ENCODE measurements at regions not wholly inside any gene's neighbourhood (a gene's known extent, or its start where the extent isn't known, plus 50 kb on each side); places are given as distances from the start of the nearest gene placed in this dataset.

DNA sequence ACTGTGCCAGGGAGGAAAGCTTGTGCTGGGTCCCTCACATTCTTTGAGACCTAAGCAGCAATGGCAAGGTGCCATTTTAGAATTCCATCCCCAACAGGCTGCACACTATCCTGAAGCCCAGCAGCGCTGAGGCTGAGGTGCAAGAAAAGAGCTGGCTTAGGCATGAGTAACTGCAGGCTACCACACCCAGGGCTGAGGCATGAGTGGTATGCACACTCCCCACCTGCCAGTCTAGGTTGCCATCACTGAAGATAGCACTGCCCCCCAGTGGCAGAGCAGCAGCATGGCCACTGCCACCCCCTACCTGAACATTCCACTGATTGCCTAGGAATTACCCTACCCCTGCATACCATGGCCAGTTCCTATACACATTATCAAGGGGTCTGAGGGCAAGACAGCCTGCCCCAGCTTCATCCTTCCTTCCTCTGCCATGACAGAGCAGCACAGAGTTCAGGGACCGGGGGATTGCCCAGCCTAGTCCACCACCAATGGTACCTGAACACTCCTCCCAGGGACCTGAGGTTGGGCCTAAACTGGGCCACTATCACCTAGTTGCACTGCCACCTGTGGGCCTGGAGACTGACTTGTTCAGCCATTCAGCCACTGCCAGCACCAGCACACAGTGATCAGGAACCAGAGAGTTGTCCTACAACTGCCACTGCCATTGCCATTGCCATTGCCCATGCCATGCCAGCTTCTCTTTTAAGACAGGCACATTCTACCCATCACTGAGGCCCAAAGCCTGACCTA lies 129.8 kb downstream of the SATB1 start:
- ChIA-PET POLR2A (no interaction called here), CTCF (no interaction called here)
- Mint-ChIP-seq H3K4me3 (no peak overlapping the region), H3K9me3 (peaks cover 4% of the 10 kb centered on the region), H3K27me3 (peaks cover 9% of the 10 kb centered on the region), H3K36me3 (ENCODE audit: low read depth) (no peaks in the 10 kb centered on the region), H3K27ac (no peak overlapping the region), H3K4me1 (no peaks in the 10 kb centered on the region)
- DNase-seq: peak; percentile 32

- H3K9me3 Mint-ChIP-seq: no peaks in the 10 kb centered on the region
- H3K4me3 Mint-ChIP-seq: no peak overlapping the region
- POLR2A ChIA-PET: no interaction called here
- no peaks in the 10 kb centered on the region for H3K4me1 Mint-ChIP-seq
- H3K27ac Mint-ChIP-seq: no peak overlapping the region
- DNase-seq: no peak
- H3K27me3 Mint-ChIP-seq: peaks cover 7% of the 10 kb centered on the region
- H3K36me3 Mint-ChIP-seq (ENCODE audit: low read depth): no peaks in the 10 kb centered on the region
- CTCF ChIA-PET: no interaction called here
These were observed 135.0 kb downstream of the SATB1 start for GRCh38 chr3:18290157-18290556.

DNA sequence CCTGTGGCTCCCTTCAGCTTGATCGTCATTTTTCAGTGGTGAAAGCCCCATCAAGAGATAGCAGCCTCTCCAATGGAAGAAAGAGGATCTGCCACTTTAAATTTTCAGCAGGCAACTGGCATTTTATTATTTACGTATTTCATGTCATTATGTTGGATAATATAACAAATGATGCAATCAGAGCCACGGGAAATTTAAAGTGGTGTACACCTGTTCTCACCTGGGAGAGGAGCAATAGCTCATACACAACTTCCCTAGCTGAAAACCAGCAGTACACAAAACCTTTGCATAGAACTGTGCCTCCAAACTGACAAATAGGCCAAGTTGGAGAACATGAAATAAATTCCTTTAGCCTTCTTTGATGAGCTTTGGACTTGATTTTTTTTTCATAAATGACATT lies 136.9 kb downstream of the SATB1 start:
- POLR2A ChIA-PET: no interaction called here
- CTCF ChIA-PET: no interaction called here
- Mint-ChIP-seq H3K27me3 (peaks cover 9% of the 10 kb centered on the region), H3K9me3 (no peaks in the 10 kb centered on the region), H3K27ac (no peak overlapping the region), H3K36me3 (ENCODE audit: low read depth) (no peaks in the 10 kb centered on the region), H3K4me3 (no peak overlapping the region), H3K4me1 (no peaks in the 10 kb centered on the region)
- no peak for DNase-seq

DNA sequence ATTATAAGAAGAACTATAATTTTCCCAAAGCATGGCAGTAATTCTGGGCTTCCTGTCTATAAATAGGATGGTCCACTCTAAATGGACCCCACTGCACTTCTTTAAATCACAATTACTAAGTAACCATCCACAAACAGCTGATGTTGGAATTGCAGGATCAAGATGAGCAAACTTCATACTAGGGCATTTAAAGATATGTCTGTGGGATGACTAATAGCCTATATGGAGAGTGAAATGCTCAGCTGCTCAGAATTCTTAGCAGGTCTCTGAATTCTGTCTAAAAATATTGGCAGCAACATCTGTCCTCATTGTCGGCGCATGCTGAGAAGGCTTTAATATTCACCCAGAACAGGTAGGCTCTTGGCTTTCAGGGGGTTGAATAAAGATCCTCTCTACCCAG lies 140.4 kb downstream of the SATB1 start:
- POLR2A ChIA-PET: no interaction called here
- no peaks in the 10 kb centered on the region for H3K4me1 Mint-ChIP-seq
- CTCF ChIA-PET: no interaction called here
- H3K9me3 Mint-ChIP-seq: no peaks in the 10 kb centered on the region
- peaks cover 15% of the 10 kb centered on the region for H3K27me3 Mint-ChIP-seq
- H3K36me3 Mint-ChIP-seq (ENCODE audit: low read depth): no peaks in the 10 kb centered on the region
- no peak overlapping the region for H3K27ac Mint-ChIP-seq
- no peak overlapping the region for H3K4me3 Mint-ChIP-seq
- DNase-seq: no peak

- POLR2A ChIA-PET: no interaction called here
These were observed 141.5 kb downstream of the SATB1 start for GRCh38 chr3:18283680-18284079.

DNA sequence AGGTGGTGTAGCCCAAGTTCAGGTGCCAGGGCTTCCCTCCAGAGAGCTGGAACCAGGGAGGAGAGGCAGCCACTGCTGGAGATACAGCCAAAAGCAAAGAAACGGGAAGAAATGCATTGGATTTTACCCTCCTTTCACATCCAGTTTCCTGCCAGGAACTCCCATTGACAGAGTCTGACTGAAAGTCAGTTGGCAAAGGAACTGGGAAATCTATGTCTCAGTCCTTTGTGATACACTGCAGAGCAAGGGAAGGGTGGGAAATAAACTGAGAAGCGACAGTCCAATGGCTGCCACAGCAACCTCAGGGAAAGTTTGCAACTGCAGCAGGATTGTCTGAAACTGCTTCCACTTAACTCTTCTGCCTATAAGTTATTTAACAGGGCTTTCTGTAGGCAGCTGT lies 142.6 kb downstream of the SATB1 start:
- H3K27me3 Mint-ChIP-seq: peaks cover 15% of the 10 kb centered on the region
- DNase-seq: no peak
- H3K27ac Mint-ChIP-seq: no peak overlapping the region
- H3K4me3 Mint-ChIP-seq: no peak overlapping the region
- no peaks in the 10 kb centered on the region for H3K36me3 Mint-ChIP-seq (ENCODE audit: low read depth)
- no peaks in the 10 kb centered on the region for H3K9me3 Mint-ChIP-seq
- ChIA-PET CTCF (no interaction called here), POLR2A (no interaction called here)
- no peaks in the 10 kb centered on the region for H3K4me1 Mint-ChIP-seq

More at GRCh38 chr3:18283680-18284079, 141.5 kb downstream of the SATB1 start:
- Mint-ChIP-seq H3K4me3 (no peak overlapping the region), H3K9me3 (no peaks in the 10 kb centered on the region), H3K36me3 (ENCODE audit: low read depth) (no peaks in the 10 kb centered on the region), H3K27me3 (peaks cover 15% of the 10 kb centered on the region), H3K27ac (no peak overlapping the region), H3K4me1 (no peaks in the 10 kb centered on the region)
- CTCF ChIA-PET: no interaction called here
- DNase-seq: no peak

DNA sequence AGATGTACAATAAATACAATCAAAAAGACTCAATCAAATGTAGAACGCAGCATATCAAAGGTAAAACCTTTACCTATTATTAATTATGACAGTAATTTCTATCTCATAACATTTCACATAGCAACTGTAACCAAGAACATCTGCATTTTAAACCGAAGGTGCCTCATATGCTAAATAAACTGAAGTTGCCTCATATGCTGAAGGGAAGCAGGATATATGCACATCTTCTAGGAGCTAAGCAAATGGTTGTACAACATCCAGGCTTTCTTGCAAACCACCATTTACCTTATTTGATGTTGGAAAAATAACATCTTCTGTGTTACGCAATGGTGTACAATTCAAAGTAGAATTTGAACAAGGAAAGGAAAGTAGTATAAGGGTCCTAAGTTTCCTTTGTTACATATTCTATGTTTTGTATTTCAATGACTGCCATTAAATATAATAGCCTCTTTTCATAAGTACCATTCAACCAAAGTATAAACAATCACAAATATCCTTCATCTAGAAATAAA lies 145.9 kb downstream of the SATB1 start:
- Mint-ChIP-seq H3K27ac (no peak overlapping the region), H3K36me3 (ENCODE audit: low read depth) (no peaks in the 10 kb centered on the region), H3K9me3 (no peaks in the 10 kb centered on the region), H3K4me1 (no peaks in the 10 kb centered on the region), H3K27me3 (peaks cover 15% of the 10 kb centered on the region), H3K4me3 (no peak overlapping the region)
- ChIA-PET CTCF (interaction anchor here (0.5 kb wide), 1 partner anchor 110 kb away, joined by 3 read pairs; no protein-coding TSS in a partner anchor), POLR2A (no interaction called here)
- DNase-seq: no peak

DNA sequence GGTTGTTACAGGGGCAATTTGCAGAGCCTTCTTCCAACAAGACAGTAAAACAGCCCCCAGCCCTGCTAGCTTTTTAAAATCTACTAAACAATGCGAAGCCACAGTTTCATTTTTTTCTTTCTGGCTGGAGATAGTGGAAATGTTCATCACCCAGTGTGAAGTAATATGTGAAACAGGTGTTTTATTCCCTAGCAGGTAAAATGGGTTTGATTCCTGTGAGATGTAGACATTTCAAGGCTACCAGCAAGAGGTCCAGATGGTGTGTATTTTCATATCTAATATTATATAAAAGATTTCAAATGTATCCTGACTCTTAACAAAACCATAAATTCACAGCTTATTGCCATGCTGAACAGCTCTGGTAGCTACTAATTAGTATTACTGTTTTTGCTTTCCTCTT lies 160.3 kb downstream of the SATB1 start:
- Mint-ChIP-seq H3K9me3 (no peaks in the 10 kb centered on the region), H3K27ac (no peak overlapping the region), H3K36me3 (ENCODE audit: low read depth) (no peaks in the 10 kb centered on the region), H3K27me3 (no peaks in the 10 kb centered on the region), H3K4me3 (no peak overlapping the region), H3K4me1 (no peaks in the 10 kb centered on the region)
- CTCF ChIA-PET: interaction anchor here (0.9 kb wide), 1 partner anchor 124 kb away, joined by 4 read pairs; no protein-coding TSS in a partner anchor
- POLR2A ChIA-PET: no interaction called here
- DNase-seq: no peak

GRCh38 chr3:18264361-18264760 lies 160.8 kb downstream of the SATB1 start:
- Mint-ChIP-seq H3K27ac (no peak overlapping the region), H3K9me3 (no peaks in the 10 kb centered on the region), H3K36me3 (ENCODE audit: low read depth) (no peaks in the 10 kb centered on the region), H3K4me3 (no peak overlapping the region), H3K4me1 (no peaks in the 10 kb centered on the region), H3K27me3 (no peaks in the 10 kb centered on the region)
- POLR2A ChIA-PET: no interaction called here
- CTCF ChIA-PET: interaction anchor here (0.9 kb wide), 1 partner anchor 125 kb away, joined by 4 read pairs; no protein-coding TSS in a partner anchor
- no peak for DNase-seq

GRCh38 chr3:18258492-18258891 lies 166.6 kb downstream of the SATB1 start:
- DNase-seq: no peak
- Mint-ChIP-seq H3K27me3 (peaks cover 6% of the 10 kb centered on the region), H3K9me3 (no peaks in the 10 kb centered on the region), H3K27ac (no peak overlapping the region), H3K4me3 (no peak overlapping the region), H3K36me3 (ENCODE audit: low read depth) (no peaks in the 10 kb centered on the region), H3K4me1 (no peaks in the 10 kb centered on the region)
- POLR2A ChIA-PET: no interaction called here
- CTCF ChIA-PET: no interaction called here

DNA sequence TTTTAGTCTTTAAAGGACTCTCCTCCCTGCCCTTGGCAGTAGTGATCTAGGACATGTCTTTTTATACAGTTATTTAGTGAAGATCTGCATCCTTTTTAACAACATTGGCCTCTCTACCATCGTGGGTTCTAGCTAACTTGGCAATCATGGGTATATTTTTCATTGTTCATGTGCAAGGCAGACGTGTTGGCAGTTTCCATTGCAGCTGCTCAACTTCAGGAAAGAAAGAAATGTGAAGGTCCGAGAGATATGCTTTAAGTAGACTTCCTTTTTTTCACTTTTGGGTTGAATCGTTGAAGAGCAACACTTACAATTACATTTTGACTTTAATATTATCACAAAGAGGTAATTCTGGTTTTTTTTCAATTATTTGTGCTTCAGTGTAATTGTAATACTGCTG lies 172.6 kb downstream of the SATB1 start:
- Mint-ChIP-seq H3K27me3 (peaks cover 11% of the 10 kb centered on the region), H3K27ac (no peak overlapping the region), H3K36me3 (ENCODE audit: low read depth) (no peaks in the 10 kb centered on the region), H3K9me3 (no peaks in the 10 kb centered on the region), H3K4me3 (no peak overlapping the region), H3K4me1 (no peaks in the 10 kb centered on the region)
- ChIA-PET POLR2A (no interaction called here), CTCF (no interaction called here)
- no peak for DNase-seq

DNA sequence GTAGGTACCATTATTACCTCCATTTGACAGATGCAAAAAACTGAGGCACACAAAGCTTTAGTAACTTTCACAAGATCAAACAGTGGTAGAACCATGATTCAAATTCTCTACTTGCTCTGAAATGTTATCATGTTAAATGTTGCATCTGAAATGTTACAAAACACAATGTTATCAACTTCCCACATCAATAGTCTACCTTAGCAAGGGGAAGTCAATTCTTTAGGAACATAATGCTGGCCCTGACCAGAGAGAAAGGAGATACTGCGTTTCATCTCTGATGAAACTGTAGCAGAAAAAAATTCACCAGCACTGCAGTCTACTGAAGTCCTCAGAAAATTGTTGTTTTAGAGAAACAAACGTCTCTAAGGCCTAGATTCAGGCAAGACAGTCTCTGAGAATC lies 174.1 kb downstream of the SATB1 start:
- H3K36me3 Mint-ChIP-seq (ENCODE audit: low read depth): no peaks in the 10 kb centered on the region
- H3K27me3 Mint-ChIP-seq: peaks cover 19% of the 10 kb centered on the region
- ChIA-PET POLR2A (no interaction called here), CTCF (no interaction called here)
- peaks cover 2% of the 10 kb centered on the region for H3K4me1 Mint-ChIP-seq
- no peaks in the 10 kb centered on the region for H3K9me3 Mint-ChIP-seq
- H3K27ac Mint-ChIP-seq: no peak overlapping the region
- no peak for DNase-seq
- no peak overlapping the region for H3K4me3 Mint-ChIP-seq

DNA sequence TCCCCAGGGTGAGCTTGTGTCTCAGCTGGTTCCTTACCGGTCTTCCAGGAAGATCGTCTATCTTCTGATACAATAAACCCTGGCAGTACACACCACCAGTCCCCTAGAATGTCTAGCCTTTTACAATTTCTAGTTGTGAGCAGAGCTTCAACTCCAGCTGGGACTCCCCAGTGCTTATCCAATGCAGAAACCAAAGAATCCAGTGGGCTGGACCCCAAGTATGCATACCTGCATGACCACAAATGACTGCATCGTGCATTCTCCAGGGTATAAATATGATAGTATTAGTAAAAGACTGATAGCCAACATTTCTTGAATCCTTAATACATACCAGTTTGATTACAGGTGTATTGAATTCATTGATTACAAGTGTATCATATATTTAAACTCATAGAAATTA lies 176.0 kb downstream of the SATB1 start:
- H3K9me3 Mint-ChIP-seq: no peaks in the 10 kb centered on the region
- peaks cover 16% of the 10 kb centered on the region for H3K27me3 Mint-ChIP-seq
- ChIA-PET POLR2A (no interaction called here), CTCF (no interaction called here)
- no peak overlapping the region for H3K4me3 Mint-ChIP-seq
- H3K36me3 Mint-ChIP-seq (ENCODE audit: low read depth): no peaks in the 10 kb centered on the region
- peaks cover 4% of the 10 kb centered on the region for H3K4me1 Mint-ChIP-seq
- H3K27ac Mint-ChIP-seq: no peak overlapping the region
- no peak for DNase-seq

DNA sequence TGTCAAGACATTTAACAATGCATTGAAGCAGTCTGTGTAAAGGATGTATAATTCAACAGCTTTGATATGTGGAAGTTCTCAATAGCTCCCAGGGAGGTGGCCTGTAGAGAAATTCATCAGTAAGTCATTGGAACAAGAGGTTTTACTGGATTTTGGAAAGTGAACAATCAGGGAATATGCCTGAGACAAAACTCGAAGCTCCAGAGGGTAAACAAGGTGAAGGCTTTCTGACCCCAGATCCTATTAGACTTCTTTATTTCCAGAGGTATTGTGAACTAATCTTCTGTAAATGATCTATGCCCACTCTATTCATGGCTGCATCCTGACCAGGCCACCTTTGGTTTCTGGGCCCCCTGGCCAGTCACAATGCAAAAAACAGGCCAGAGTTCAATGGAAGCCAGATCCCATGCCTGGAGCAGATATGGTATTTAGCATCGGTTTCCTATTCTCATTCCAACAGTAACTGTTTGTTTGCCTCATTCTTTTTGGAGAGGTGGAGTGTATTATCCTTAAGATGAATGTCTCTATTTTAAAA lies 177.3 kb downstream of the SATB1 start:
- H3K36me3 Mint-ChIP-seq (ENCODE audit: low read depth): no peaks in the 10 kb centered on the region
- no peak overlapping the region for H3K4me3 Mint-ChIP-seq
- H3K4me1 Mint-ChIP-seq: peaks cover 4% of the 10 kb centered on the region
- H3K27ac Mint-ChIP-seq: no peak overlapping the region
- peaks cover 22% of the 10 kb centered on the region for H3K27me3 Mint-ChIP-seq
- no peak for DNase-seq
- ChIA-PET POLR2A (no interaction called here), CTCF (interaction anchor here (0.7 kb wide), 1 partner anchor 109 kb away, joined by 4 read pairs; no protein-coding TSS in a partner anchor)
- H3K9me3 Mint-ChIP-seq: no peaks in the 10 kb centered on the region

All from activated CD4-positive, alpha-beta memory T cell treated with anti-CD3 and anti-CD28 coated beads, Interleukin-2, amount 10 ng/mL, durations not matched to agents 7 days and 5 days (primary cell).